GM18519 (cell line): ENCODE measurements at regions not wholly inside any gene's neighbourhood (a gene's known extent, or its start where the extent isn't known, plus 50 kb on each side); places are given as distances from the start of the nearest gene placed in this dataset.

ENCODE experiments used
- ATAC-seq: cut with Tn5 transposase; IDR thresholded peaks from one replicate; pipeline ENCODE4 v1.9.1; 2021; ENCODE audit warnings: mild to moderate bottlenecking, moderate library complexity; ENCODE audit not compliant: unreplicated experiment, low FRiP score

DNA sequence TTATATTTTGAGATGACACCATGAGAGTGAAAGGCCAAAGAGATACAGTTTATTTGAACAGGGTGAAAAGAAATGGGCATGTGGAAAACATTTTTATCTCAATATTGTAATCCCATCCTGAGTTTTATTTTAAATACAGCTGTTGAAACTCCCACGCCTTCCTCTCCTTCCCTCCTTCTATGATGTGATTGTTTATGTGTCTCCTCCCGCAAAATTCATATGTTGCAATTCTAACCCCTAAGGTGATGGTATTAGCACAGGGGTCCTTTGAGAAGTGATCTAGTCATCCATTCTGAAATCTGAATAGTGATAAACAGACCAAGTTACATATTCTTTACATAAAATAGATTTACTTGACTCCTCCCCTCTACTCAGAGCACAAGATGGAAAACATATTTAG, 1275.4 kb upstream of the C9orf72 start:
- ATAC-seq: no peak

DNA sequence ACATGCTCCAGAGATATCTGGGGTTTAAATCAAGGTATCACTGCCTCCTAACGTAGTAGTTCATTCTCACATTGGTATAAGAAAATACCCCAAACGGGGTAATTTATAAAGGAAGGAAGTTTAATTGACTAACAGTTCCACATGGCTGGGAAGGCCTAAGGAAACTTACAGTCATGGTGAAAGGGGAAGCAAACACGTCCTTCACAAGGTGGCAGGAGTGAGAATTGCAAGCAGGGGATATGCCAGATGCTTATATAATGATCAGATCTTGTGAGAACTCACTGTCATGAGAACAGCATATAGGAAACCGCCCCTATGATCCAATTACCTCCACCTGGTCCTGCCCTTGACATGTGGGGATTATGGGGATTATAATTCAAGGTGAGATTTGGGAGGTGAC, 1280.2 kb upstream of the C9orf72 start:
- no peak for ATAC-seq

DNA sequence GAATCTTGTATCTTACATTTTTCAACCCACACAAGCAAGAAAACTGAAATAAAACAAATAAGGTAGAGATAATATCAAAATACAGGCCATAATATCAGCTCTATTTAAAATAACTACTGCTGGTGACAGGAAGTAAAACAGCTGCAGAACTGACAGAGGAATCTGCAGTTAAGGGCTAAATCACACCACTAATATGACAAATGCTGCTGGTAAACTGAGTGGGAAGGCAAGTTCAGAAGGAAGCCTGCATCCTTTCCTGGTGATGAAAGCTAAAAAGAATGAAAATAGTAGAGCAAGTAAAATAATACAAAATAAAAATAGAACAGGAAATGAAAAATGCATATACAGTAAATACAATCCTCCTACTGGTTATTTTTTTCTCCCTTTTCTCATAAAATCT, 1293.7 kb upstream of the C9orf72 start:
- ATAC-seq: no peak

DNA sequence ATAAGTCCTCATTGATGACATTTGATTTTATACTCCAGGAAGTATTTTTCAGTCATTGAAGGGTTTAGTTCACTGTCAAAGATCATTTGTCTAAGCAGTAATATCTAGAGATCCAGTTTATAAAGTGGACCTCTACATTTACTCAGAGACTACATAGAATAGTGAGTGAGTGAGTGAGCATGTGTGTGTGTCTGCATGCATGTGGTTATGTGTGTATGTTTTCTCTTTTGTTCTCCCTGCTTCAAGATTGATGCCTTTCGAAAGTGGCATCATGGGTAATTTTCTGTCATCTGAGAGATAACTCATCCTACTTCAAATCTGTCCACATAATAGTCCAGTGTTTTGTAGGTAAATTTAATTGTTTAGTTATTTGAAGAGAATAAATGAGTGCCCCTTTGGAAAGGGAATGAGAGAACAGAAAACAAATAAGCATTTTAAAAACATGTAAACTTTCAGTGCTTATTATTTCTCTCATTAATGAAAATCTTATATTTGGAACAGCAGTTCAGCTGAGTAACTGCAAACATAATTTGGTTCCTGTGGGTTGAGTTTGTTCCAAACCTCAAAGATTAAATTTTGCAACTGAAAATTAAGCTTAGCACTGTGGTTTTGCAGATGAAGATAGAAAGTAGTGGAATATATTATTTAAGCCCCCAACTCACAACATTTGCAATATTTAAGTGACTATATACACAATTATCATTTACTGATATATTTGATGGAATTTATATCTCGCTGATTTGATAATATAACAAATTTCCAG, 1295.1 kb upstream of the C9orf72 start:
- no peak for ATAC-seq

DNA sequence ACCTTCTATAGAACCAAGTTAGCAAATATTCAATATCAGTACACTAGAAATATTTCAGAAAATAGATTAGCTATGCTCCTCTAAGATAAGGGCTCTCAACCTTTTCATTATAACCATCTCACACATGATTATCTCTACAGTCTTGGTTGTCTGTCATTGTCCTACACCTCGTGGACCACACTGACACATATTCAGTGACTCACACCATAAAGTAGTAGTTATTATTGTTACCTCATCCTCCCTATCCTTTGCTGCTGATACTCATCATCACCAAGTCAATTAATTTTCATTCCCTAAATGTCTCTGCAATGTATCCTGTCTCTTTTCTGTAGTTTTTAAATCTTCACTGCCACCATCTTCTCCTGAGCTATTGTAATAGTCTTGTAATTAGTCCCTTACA, 1309.2 kb upstream of the C9orf72 start:
- ATAC-seq: no peak

DNA sequence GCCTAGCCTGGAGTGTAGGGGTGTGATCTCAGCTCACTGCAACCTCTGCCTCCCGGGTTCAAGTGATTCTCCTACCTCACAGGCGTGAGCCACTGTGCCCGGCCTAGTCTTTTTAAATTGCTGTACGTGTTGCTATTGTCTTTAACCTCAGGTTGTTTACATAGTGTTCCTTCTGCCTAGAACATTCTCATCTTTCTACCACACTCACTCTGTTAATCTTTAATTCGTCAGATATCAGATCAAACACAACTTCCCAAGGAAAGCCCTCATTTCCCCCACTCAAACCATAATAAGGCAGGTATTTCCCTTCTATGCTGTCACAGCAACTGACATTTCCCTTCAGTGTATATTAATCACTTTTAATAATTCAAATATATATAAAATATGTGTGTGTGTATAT, 1310.0 kb upstream of the C9orf72 start:
- ATAC-seq: no peak

DNA sequence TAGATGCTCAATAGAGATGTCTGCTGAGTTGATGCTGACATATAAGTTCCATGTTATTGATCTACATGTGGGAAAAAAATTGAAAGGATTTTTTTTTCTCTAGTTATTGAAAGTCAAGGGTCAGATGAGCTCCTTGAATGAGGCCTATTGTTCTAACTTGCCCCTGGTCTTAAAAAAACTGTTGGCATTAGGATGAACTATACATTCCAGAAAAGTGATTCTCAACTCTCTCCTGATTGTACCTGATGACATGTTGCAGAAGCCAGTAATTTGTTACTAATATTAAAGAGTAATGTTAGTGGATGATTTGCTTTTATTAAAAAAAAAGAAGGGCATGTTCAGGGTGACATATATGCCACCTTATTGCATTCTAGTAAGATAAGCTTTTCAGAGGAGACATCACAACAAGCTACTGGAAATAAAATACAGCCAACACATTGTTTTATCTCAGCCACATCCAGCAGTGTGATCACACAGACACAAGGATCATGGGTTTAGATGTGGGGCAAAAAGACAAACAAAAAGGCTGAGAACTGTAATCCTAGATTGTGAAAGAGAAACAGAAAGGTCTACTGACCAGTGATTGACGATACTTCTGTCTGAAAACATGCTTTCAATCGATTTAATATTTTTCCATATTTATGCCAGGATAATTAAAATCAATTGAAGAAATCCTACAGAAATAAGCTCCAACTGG, 1314.1 kb upstream of the C9orf72 start:
- ATAC-seq: no peak

DNA sequence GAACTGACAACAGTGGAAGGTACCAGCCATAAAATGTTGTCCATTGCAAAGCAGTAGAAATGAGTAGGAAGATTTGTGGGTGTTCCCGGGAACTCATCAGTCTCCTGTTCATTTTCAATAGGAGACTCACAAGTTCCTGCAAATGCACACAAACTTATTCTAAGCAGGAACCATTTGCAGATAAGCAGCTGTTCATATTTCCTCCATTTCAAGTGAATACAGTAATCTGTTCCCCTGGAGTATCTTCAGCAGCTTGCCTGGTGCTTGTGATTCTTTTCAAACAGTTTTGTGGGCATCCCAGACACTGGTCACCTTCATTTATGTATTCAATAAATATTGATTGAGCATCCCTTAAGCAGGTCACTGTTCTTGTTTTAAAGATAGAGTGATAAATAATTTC, 1315.5 kb upstream of the C9orf72 start:
- ATAC-seq: no peak

DNA sequence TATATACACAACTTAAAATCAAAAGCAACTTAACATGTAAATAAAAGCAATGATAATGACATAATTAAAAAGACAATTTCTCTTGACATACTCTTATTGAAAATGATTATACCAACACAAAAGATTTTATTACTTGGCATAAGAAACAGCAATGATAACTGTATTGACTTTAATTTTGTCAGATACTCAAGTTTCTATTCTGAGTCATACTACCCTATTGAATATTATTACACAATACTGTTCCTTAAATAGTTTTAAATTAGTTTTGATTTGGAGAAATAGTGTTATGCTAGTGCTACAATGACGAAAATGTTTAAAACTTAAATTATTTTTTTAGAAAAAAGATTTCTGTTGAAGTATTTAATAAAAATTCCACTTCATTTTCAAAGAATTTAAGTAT, 1319.3 kb upstream of the C9orf72 start:
- ATAC-seq: no peak

DNA sequence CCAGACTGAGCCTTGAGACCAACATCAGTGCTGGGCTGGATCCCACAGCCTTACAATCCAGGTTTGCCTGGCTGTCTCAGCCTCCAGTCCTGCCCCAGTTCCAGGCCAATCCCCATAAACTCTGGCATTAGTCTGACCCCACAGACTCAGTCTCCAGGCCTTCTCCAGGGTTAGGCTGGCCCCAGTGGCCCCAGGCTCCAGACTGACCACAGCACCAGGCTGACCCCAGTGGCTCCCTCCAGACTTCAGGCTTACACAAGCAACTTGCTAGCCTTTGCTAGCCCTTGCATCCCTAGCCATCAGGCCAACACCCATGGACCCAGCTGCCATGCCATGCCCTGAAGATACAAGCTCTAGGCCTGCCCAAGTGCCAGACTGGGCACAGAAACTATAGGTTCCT, 1326.0 kb upstream of the C9orf72 start:
- ATAC-seq: no peak

DNA sequence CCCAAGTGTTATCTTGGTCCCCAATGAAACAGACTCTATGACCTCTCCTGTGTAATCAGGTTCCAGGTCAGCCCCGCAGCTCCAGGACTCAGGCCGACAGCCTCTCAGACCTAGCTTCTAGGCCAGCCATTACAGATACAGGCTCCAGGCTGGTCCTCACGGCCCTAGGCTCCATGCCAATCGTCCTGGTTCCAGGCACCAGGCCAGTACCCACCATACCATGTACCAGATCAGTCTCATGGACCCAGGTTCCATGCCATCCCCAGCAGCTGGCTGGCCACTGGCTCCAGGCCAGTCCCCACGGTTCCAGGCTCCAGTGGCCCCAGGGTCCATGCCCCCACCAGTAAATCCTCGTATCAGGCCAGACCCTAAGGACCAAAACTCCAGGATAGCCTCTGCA, 1326.6 kb upstream of the C9orf72 start:
- ATAC-seq: no peak

DNA sequence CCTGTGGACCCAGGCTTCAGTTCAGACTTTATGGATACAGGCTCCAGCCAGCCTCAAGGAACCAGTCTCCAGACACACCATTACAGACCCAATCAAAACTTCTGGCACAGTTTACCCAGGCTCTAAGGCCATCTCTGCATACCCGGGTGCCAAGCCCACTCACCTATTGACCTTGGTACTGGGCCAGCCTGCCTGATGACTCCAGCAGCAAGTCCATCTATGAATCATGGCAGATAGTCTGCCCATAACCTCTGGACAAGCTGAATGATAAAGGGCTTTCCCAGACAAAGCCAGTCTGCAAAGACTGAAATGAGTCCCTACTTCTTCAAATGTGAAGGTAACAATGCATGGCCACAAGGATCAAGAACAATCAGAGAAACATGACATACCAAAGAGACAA, 1327.1 kb upstream of the C9orf72 start:
- ATAC-seq: no peak

DNA sequence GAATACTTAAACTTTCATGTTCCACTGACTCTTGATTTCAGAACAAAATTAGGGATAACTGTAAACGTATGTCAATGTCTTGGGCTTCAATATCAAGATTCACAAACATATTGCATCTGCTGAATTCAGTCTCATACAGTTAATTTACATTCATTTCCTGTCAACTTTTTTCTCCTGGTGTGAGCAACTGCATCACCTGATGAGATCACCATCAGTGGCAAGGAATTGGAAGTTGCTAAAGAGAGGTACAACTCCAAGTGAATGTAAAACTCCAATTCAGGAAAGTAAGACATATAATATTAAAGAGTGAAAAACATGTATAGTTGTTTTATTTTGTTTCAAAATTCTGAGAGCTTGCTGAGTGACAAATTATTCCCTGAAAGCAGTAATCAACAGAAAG, 1336.2 kb upstream of the C9orf72 start:
- no peak for ATAC-seq

DNA sequence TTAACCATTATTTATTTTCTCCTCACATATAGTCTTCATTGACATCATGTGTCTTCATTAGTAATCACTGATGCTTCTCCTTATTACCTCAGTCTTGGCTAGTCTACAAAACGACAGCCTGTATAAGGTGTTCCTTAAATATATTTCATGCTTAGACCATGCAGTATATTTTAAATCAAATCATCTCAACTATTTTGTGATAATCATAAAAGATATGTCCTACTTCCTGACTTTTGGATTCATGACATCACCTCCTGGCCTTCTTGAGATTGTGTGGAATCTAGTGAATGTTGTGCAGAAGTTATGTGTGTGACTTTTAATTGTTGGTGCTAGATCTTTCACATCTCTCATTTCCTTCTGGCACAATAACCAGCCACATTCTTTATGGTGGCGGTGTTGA, 1339.3 kb upstream of the C9orf72 start:
- no peak for ATAC-seq

DNA sequence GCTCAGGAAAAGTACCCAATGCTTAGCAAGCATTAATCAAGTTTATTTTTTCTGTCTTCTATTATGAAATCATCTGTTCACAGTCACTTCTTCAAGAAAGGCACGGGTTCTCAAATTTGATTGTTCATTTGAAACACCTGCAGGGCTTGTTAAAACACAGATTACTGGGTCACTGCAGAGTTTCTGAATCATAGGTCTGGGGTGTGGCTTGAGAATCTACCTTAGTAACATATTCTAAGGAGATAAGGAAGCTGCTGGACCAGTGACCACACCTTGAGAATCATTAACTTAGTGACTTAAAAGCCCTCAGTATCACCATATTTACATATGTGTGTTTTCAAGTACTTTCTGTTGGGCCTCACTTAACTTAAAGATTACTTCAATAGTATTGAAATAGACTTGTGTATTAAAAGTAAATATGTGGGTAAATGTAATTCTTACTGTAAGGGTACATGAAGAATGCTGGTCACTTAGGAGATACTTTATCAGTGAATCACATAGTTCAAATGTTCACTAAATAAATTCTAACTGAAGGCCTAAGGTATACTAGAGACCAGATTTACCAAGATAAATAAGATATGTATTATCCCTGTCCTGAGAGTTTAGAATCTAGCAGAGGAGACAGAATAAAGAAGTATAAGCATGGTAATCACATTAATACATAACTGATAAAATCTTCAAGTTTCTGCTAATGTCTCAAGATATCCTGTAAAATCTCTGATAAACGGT, 1342.1 kb upstream of the C9orf72 start:
- no peak for ATAC-seq

DNA sequence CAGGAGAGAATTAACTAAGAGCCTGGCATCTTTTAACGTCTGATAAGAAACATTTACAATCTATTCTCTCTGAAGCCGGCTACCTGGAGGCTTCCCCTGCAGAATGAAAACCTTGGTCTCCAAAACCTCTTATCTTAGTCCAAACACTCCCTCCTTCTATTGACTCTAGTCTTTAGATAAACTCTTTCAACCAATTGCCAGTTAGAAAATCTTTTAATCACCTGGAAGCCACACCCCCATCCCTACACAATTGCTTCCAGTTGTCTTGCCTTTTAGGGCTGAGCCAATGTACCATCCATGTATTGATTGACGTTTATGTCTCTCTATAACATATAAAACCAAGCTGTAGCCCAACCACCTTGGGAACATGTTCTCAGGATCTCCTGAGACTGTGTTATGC, 1343.1 kb upstream of the C9orf72 start:
- no peak for ATAC-seq

DNA sequence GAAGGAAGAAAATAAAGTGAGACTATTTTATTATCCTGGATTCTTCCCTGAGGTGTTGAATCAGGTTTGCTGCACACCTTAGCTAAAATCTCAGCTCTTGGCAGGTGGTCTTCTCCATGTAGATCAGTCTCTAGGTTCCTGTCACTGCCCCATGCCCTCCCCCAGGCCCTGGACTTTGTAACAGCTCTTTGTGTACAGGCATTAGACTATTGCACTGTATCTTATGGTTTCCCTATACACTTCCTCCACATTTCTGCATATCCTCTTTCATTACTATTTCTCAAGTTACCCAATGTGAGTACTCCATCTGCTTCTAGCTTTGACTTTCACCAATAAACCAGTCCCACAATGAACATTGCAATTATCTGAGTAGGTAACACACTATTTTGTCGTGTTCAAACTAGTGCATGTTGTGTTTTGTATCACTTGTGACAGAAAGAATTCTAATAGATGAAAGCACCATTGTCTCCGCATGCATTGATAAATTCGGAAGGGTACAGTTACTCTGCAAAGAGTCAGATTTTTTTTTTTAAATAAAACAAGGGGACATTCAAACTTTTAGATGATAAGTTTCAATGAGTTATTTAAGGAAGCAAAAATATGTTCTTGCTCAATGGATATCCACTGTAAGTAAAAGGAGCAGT, 1348.7 kb upstream of the C9orf72 start:
- no peak for ATAC-seq

DNA sequence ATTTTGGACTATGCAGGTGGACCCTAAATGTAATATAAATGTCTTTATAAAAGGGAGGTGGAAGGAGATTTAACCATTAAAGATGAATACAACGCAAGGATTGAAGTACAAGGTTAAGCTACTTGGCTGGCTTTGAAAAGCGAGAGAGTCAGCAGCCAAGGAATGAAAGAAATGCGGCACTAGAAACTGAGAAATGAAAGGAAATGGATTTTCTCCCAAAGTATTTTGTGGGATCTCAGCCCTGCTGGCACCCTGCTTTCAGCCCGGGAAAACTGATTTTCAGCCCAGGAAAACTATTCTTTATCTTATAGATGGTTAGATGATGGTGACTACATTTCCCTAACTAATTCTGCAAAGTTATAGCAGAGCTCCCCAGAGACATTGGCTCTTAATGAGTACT, 1349.6 kb upstream of the C9orf72 start:
- no peak for ATAC-seq

DNA sequence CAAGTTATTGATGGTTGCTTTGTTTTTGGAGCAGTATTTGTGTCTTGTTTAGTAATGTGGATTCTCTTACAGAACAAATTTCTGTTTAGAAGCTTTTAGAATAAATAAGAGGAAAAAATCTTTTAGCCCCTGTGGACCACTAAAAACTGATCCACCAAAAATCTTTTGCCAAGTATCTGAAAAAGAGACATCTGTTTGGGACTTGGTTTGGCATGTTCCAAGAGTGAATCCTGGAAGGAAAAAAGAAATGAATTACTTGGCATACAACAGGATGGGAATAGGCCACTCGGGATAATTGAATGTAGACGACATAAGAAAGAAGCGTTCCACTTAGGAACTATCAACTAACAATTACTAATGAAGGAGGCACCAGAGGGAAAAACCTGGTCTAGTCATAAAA, 1350.1 kb upstream of the C9orf72 start:
- ATAC-seq: no peak

DNA sequence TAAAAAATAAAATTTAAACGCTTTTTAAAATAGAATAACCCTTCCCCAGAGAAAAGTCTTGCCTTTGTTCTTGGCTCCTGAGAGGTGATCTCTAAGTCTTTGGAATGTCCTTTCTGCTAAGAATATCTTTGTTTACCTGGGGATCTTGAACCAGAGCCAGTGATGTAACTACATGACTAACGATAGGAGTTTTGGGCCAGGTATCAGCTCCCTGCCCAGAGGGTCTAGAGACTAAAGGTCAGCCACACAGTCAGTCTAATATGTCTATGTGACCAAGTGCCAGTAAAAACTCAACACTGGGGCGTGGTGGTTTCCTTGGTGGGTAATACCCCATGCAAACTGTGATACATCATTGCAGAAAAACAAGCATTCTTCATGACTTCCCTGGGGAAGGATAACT, 1351.9 kb upstream of the C9orf72 start:
- no peak for ATAC-seq

DNA sequence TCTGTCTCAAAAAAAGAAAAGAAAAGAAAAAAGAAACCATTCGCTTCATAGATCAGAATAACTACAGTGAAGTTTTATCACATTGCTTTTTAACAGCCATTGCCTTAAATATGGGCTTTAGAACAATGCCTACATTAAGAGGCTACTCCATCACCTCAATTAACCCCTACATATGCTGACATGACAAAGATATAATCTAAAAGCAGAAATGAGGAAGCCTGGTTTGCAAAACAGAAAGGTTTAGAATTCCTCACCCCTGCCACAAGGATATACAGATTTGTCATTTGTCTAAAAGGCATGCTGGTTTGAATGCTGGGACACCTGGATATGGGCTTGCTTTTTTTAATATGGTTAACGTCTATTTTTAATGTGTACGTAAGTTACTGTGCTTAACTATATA, 1353.0 kb upstream of the C9orf72 start:
- ATAC-seq: no peak
